HUES64 (cell line): ENCODE measurements at regions not wholly inside any gene's neighbourhood (a gene's known extent, or its start where the extent isn't known, plus 50 kb on each side); places are given as distances from the start of the nearest gene placed in this dataset.

ENCODE experiments used
- H3K27ac ChIP-seq: 2 replicates; pipeline ENCODE4 v1.7.0; 2013; ENCODE audit warnings: low read depth, low read length, inconsistent platforms
- H3K27me3 ChIP-seq: 2 replicates; pipeline ENCODE4 v1.6.1; 2013; ENCODE audit warnings: mild to moderate bottlenecking, low read length; ENCODE audit not compliant: insufficient read depth
- H3K36me3 ChIP-seq: 2 replicates; pipeline ENCODE4 v1.6.1; 2013; ENCODE audit warnings: mild to moderate bottlenecking, low read length; ENCODE audit not compliant: insufficient read depth
- H3K4me1 ChIP-seq: 2 replicates; pipeline ENCODE4 v1.6.1; 2013; ENCODE audit warnings: mild to moderate bottlenecking, low read length, moderate library complexity; ENCODE audit not compliant: insufficient read depth
- H3K4me3 ChIP-seq: 2 replicates; pipeline ENCODE4 v1.5.1; 2013; ENCODE audit warnings: mild to moderate bottlenecking, low read length, moderate library complexity
- H3K9ac ChIP-seq: 2 replicates; pipeline ENCODE4 v1.6.1; 2013; ENCODE audit warnings: mild to moderate bottlenecking, low read depth, low read length
- H3K9me3 ChIP-seq: 2 replicates; pipeline ENCODE4 v1.6.1; 2013; ENCODE audit warnings: low read depth, low read length; ENCODE audit not compliant: insufficient read depth
- WGBS: fragments of 150-250, 120-280 bp; methylation state at CpG from one replicate; pipeline ENCODE4 v1.1.7; 2013; ENCODE audit warnings: missing lambda C conversion rate; 5-methylcytosine and 5-hydroxymethylcytosine counted together

GRCh38 chrX:40156470-40157227, 58.9 kb upstream of the BCOR start:
- peaks cover 39% of the 10 kb centered on the region for H3K27me3 ChIP-seq
- WGBS, result 4% methylated on average over 41 of the region's 41 CpGs
- no peaks in the 10 kb centered on the region for H3K36me3 ChIP-seq
- peak overlapping the region; percentile 64 for H3K9ac ChIP-seq
- H3K9me3 ChIP-seq, result no peaks in the 10 kb centered on the region
- peak overlapping the region; percentile 63 for H3K4me3 ChIP-seq
- peak overlapping the region; percentile 99; the same call in 1 of the 2 replicates for H3K27ac ChIP-seq
- H3K4me1 ChIP-seq, result 0 out of 2 replicates have a peak, but pooled peaks cover 5% of the 10 kb centered on the region

GRCh38 chrX:40155589-40156469, 58.1 kb upstream of the BCOR start:
- peak overlapping the region; percentile 99; the same call in 1 of the 2 replicates for H3K27ac ChIP-seq
- peaks cover 48% of the 10 kb centered on the region for H3K27me3 ChIP-seq
- peak overlapping the region; percentile 64 for H3K9ac ChIP-seq
- H3K4me1 ChIP-seq, result peaks cover 8% of the 10 kb centered on the region; the same call in 1 of the 2 replicates
- WGBS, result 1% methylated on average over 56 of the region's 73 CpGs
- no peaks in the 10 kb centered on the region for H3K36me3 ChIP-seq
- H3K9me3 ChIP-seq, result no peaks in the 10 kb centered on the region
- peak overlapping the region; percentile 63 for H3K4me3 ChIP-seq

GRCh38 chrX:40154853-40155588, 57.3 kb upstream of the BCOR start:
- H3K27me3 ChIP-seq, result peaks cover 56% of the 10 kb centered on the region
- peak overlapping the region; percentile 64 for H3K9ac ChIP-seq
- H3K4me1 ChIP-seq, result peaks cover 16% of the 10 kb centered on the region; the same call in 1 of the 2 replicates
- H3K27ac ChIP-seq, result peak overlapping the region; percentile 52; the same call in 1 of the 2 replicates
- no peaks in the 10 kb centered on the region for H3K36me3 ChIP-seq
- WGBS, result under 1% methylated on average over 56 of the region's 72 CpGs
- H3K4me3 ChIP-seq, result peak overlapping the region; percentile 63
- H3K9me3 ChIP-seq, result no peaks in the 10 kb centered on the region

- Histone ChIP-seq H3K9me3 (no peaks in the 10 kb centered on the region), H3K36me3 (no peaks in the 10 kb centered on the region), H3K4me3 (peak overlapping the region; percentile 63), H3K4me1 (peaks cover 22% of the 10 kb centered on the region), H3K27me3 (peaks cover 62% of the 10 kb centered on the region), H3K9ac (peak overlapping the region; percentile 57), H3K27ac (peak overlapping the region; percentile 30; the same call in 1 of the 2 replicates)
- WGBS, result 0% methylated on average over 33 of the region's 38 CpGs
Measured at GRCh38 chrX:40154250-40154852, 56.6 kb upstream of the BCOR start.

GRCh38 chrX:40153345-40154249, 55.8 kb upstream of the BCOR start:
- peak overlapping the region; percentile 60; the same call in 1 of the 2 replicates for H3K9ac ChIP-seq
- no peak overlapping the region; the same call in 1 of the 2 replicates for H3K27ac ChIP-seq
- no peaks in the 10 kb centered on the region for H3K36me3 ChIP-seq
- H3K27me3 ChIP-seq, result peaks cover 70% of the 10 kb centered on the region
- under 1% methylated on average over 52 of the region's 70 CpGs for WGBS
- peaks cover 30% of the 10 kb centered on the region for H3K4me1 ChIP-seq
- peak overlapping the region; percentile 52 for H3K4me3 ChIP-seq
- H3K9me3 ChIP-seq, result no peaks in the 10 kb centered on the region

- H3K9ac ChIP-seq, result peak overlapping the region; percentile 47; the same call in 1 of the 2 replicates
Measured at GRCh38 chrX:40152741-40153344, 55.1 kb upstream of the BCOR start.

GRCh38 chrX:40152173-40152711, 54.5 kb upstream of the BCOR start:
- WGBS, result under 1% methylated on average over 42 of the region's 42 CpGs
- peak overlapping the region; percentile 52 for H3K4me3 ChIP-seq
- H3K9ac ChIP-seq, result no peak overlapping the region
- H3K27me3 ChIP-seq, result peaks cover 77% of the 10 kb centered on the region
- H3K27ac ChIP-seq, result no peak overlapping the region
- peaks cover 34% of the 10 kb centered on the region for H3K4me1 ChIP-seq
- no peaks in the 10 kb centered on the region for H3K9me3 ChIP-seq
- H3K36me3 ChIP-seq, result no peaks in the 10 kb centered on the region

More at GRCh38 chrX:40152741-40153344, 55.1 kb upstream of the BCOR start:
- Histone ChIP-seq H3K27ac (no peak overlapping the region), H3K36me3 (no peaks in the 10 kb centered on the region), H3K4me1 (peaks cover 34% of the 10 kb centered on the region), H3K27me3 (peaks cover 77% of the 10 kb centered on the region), H3K9me3 (no peaks in the 10 kb centered on the region), H3K4me3 (peak overlapping the region; percentile 52)
- under 1% methylated on average over 47 of the region's 47 CpGs for WGBS

GRCh38 chrX:40151211-40152172, 53.7 kb upstream of the BCOR start:
- Histone ChIP-seq H3K9me3 (no peaks in the 10 kb centered on the region), H3K36me3 (no peaks in the 10 kb centered on the region), H3K4me3 (peak overlapping the region; percentile 52), H3K9ac (no peak overlapping the region), H3K27me3 (peaks cover 77% of the 10 kb centered on the region), H3K27ac (no peak overlapping the region), H3K4me1 (peaks cover 29% of the 10 kb centered on the region)
- WGBS, result 3% methylated on average over 57 of the region's 60 CpGs
